Progenitor cell of endocrine pancreas (in vitro differentiated cells): ENCODE measurements at regions not wholly inside any gene's neighbourhood (a gene's known extent, or its start where the extent isn't known, plus 50 kb on each side); places are given as distances from the start of the nearest gene placed in this dataset.

ENCODE experiments used
- DNase-seq: peaks from one replicate; pipeline ENCODE4 v3.0.0; 2021; ENCODE audit warnings: low spot score; ENCODE audit not compliant: unreplicated experiment
- H3K27ac Mint-ChIP-seq: 2 replicates; pipeline ENCODE4 v1.8.0; 2021; ENCODE audit warnings: mild to moderate bottlenecking, moderate library complexity, mixed read lengths
- H3K27me3 Mint-ChIP-seq: 2 replicates; pipeline ENCODE4 v1.8.0; 2021; ENCODE audit warnings: mixed read lengths
- H3K36me3 Mint-ChIP-seq: 2 replicates; pipeline ENCODE4 v1.8.0; 2022; ENCODE audit warnings: mixed read lengths; ENCODE audit not compliant: insufficient read depth
- H3K4me1 Mint-ChIP-seq: 2 replicates; pipeline ENCODE4 v1.8.0; 2021; ENCODE audit warnings: low read depth, mixed read lengths
- H3K4me3 Mint-ChIP-seq: 2 replicates; pipeline ENCODE4 v1.8.0; 2021; ENCODE audit warnings: low read depth, mild to moderate bottlenecking, moderate library complexity, mixed read lengths
- H3K9me3 Mint-ChIP-seq: 2 replicates; pipeline ENCODE4 v1.8.0; 2021; ENCODE audit warnings: low read depth, mixed read lengths
- CTCF ChIP-seq: fragments of 200-600 bp; sonication (generic); IDR thresholded peaks from one replicate; pipeline ENCODE4 v1.5.0; 2021; ENCODE audit warnings: antibody characterized with exemption, mild to moderate bottlenecking; ENCODE audit not compliant: unreplicated experiment

GRCh38 chr16:59190731-59191130 lies 456.6 kb upstream of the GOT2 start:
- H3K4me3 Mint-ChIP-seq = no peak overlapping the region
- H3K27ac Mint-ChIP-seq = no peak overlapping the region
- DNase-seq = no peak
- peaks cover 1% of the 10 kb centered on the region for H3K4me1 Mint-ChIP-seq
- no peaks in the 10 kb centered on the region for H3K36me3 Mint-ChIP-seq
- H3K27me3 Mint-ChIP-seq = no peaks in the 10 kb centered on the region
- no peaks in the 10 kb centered on the region for H3K9me3 Mint-ChIP-seq
- no peak for TF ChIP-seq CTCF

GRCh38 chr16:59188029-59188428 lies 453.9 kb upstream of the GOT2 start:
- DNase-seq = no peak
- H3K9me3 Mint-ChIP-seq = peaks cover 3% of the 10 kb centered on the region

DNA sequence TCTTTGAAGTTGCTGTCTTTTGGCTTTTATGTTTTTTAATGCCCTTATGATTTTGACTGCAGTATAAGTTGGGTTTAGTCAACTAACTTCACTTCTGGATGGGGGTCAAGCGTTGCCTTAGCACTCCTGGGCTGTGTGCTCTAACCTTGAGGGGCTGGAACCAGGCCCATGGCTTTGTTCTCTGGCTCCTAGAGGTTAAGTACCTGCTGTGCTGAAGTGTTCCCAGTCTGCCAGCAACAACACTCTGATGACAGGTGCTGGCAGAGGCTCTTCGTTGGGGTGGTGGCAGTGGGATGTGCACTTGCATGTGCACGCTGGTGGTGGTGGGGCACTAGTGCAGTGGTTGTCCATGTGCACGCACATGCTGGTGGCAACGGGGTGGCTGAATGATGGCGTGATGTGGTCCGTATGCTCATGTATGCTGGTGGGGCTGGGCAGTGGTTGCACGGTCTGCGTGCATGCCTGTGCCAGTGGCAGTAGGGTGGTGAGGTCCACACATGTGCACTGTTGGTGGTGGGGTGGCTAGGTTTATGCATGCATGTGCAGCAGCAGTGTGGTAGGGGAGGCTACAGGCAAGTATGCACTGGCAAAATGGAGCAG lies 447.8 kb upstream of the GOT2 start:
- Mint-ChIP-seq H3K4me3 (no peak overlapping the region), H3K27ac (no peak overlapping the region), H3K36me3 (no peaks in the 10 kb centered on the region), H3K27me3 (no peaks in the 10 kb centered on the region), H3K9me3 (peaks cover 3% of the 10 kb centered on the region), H3K4me1 (peaks cover 22% of the 10 kb centered on the region)
- TF ChIP-seq CTCF = no peak
- no peak for DNase-seq

More at GRCh38 chr16:59188029-59188428, 453.9 kb upstream of the GOT2 start:
- Mint-ChIP-seq H3K27ac (no peak overlapping the region), H3K4me1 (peaks cover 1% of the 10 kb centered on the region), H3K36me3 (no peaks in the 10 kb centered on the region), H3K27me3 (no peaks in the 10 kb centered on the region), H3K4me3 (no peak overlapping the region)
- TF ChIP-seq CTCF = no peak

DNA sequence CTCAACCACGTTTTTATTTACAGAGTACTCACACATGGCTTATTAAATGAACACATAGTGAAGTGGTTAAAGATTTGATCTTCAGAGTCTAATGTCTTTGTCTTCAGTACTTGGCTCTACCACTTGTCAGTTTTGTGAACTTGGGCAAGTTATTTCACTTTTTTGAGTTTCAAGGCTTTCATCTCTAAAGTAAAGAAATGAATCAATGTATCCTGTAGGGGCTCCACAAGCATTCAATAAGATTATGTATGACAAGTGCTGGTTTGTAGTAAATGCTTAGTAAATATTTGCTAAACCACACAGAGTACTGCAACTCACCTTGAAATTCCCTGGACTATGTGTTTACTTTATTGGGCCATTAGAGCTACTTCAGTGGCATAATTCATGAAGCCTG lies 446.0 kb upstream of the GOT2 start:
- Mint-ChIP-seq H3K27ac (no peak overlapping the region), H3K9me3 (peaks cover 7% of the 10 kb centered on the region), H3K4me1 (peaks cover 22% of the 10 kb centered on the region), H3K4me3 (no peak overlapping the region), H3K36me3 (peaks cover 1% of the 10 kb centered on the region), H3K27me3 (no peaks in the 10 kb centered on the region)
- DNase-seq = no peak
- no peak for TF ChIP-seq CTCF

- Mint-ChIP-seq H3K36me3 (peaks cover 1% of the 10 kb centered on the region), H3K4me3 (no peak overlapping the region), H3K9me3 (peaks cover 7% of the 10 kb centered on the region)
Observed at GRCh38 chr16:59179446-59180082, 445.4 kb upstream of the GOT2 start.

More at GRCh38 chr16:59179446-59180082, 445.4 kb upstream of the GOT2 start:
- no peak for TF ChIP-seq CTCF
- H3K4me1 Mint-ChIP-seq = peaks cover 22% of the 10 kb centered on the region
- no peak overlapping the region for H3K27ac Mint-ChIP-seq
- DNase-seq = no peak
- no peaks in the 10 kb centered on the region for H3K27me3 Mint-ChIP-seq
